Stimulated activated CD8-positive, alpha-beta memory T cell treated with anti-CD3 and anti-CD28 coated beads, Interleukin-4, amount 100 ng/mL, for 4 hours (primary cell): ENCODE measurements at regions not wholly inside any gene's neighbourhood (a gene's known extent, or its start where the extent isn't known, plus 50 kb on each side); places are given as distances from the start of the nearest gene placed in this dataset.

ENCODE experiments used
- DNase-seq, 2 donors: peaks; one replicate each; pipeline ENCODE4 v3.0.0-alpha.2; 2020; ENCODE audit warnings: low read depth in 2 of 2, low spot score in 1 of 2

GRCh38 chr10:62453274-62453673 lies 79.1 kb downstream of the ZNF365 start:
- DNase-seq = no peak

DNA sequence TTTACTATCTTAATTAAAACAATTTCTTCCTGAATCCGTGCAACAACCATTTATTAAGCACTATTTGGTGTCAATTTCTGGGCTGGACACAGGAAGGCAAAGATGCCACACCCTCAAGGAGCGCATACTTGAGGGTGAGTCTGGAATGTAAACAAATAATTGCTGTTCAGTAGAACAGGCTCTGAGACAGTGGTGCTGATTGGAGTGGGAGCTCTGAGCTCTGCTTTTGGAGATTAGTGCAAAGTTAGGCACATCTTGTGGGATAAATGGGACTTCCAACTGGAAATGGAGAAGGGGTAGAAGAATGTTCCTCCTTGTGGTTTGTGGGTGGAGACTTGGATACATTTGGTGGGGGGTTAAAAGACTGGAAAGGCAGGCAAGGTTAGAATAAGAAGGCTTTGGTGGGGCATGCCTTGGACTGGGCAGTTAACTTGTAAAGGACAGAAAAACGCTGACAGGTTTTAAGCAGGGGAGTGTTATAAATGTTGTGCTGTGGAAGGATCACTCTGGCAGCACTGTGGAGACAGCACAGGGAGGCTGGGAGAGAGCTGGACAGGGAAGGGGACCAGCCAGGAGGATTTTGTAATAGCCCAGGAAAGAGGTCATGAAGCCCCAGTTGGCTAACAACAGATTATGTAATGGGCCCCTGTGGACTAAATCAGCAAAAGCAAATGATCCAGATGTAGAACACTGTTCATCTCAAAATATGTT lies 80.7 kb downstream of the ZNF365 start:
- DNase-seq = no peak

- no peak for DNase-seq
Measured at GRCh38 chr10:62456611-62457101, 82.5 kb downstream of the ZNF365 start.

GRCh38 chr10:62457196-62457595 lies 83.0 kb downstream of the ZNF365 start:
- DNase-seq = no peak

GRCh38 chr10:62457598-62457997 lies 83.4 kb downstream of the ZNF365 start:
- DNase-seq = no peak

- DNase-seq = no peak
Measured at GRCh38 chr10:62459072-62459471, 84.9 kb downstream of the ZNF365 start.

DNA sequence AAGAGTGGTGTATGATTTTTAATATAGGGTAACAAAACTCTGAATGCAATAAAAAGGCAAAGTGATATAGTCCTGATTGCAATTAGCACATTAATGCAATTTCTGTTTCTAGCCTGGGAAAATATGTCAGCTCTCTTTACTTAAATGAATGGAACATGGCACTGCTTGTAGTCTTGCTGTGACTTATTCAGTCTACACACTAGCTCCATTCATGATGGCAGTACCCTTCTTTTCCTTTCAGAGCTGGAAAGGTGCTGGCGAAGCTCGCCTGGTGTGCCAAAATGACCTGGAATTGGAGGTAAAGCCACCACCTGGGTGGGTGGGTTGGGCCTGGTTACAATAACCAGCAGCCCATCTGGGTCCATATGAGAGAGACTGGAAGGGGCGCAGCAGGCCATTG lies 85.3 kb downstream of the ZNF365 start:
- no peak for DNase-seq

DNA sequence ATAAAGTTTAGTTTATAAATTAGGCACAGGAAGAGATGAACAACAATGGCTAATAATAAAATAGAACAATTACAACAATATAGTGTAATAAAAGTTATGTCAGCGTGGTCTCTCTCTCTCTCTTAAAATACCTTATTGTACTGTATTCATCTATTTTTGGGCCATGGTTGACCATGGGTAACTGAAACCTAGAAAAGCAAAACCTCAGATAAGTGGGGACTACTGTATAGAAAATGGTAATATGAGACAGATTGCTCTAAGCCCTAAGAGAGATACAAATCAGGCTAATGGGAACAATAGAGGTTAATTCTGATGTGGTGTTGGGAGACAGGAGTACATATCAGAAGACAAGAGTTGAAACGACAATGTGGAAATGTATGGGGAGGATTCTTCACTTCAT lies 86.2 kb downstream of the ZNF365 start:
- DNase-seq = no peak

DNA sequence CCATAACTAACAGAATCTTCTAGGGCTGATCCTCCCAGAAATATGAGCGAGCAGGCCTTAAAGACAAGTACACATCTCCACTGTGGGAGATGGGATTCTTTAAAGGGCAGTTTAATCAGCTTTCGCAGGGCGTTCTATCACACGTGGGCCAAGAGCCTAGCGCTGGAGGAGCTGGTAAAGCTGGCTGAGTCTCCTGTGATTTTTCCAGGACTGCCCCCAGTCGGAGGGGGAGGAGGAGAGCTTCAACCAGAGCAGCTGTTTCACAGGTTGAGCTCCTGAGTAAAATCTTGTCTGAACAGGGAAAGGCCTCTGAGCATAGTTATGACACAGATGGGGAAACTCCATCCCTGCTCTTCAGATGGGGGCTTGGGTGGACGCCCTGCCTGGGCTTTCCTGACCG lies 87.0 kb downstream of the ZNF365 start:
- no peak for DNase-seq

DNA sequence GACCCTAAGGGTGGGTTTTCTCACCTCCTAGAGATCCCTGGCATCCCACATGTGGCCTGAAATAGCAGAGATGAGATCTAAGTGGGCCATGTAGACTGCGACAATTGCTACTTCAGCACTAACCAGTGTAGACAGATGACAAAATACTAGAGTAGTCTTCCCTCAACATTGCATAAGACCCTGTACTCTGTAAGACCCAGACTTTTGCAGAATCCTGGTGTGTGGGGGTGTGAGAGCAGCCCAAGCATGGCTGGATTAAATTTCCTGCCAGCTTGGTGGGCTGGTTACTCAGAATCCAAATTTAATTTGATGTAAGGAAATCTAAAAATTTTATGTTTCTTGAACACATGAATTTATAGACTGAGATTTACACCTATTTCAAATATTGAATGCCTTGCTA lies 88.3 kb downstream of the ZNF365 start:
- no peak for DNase-seq

- DNase-seq = no peak
Measured at GRCh38 chr10:62463364-62463763, 89.2 kb downstream of the ZNF365 start.

DNA sequence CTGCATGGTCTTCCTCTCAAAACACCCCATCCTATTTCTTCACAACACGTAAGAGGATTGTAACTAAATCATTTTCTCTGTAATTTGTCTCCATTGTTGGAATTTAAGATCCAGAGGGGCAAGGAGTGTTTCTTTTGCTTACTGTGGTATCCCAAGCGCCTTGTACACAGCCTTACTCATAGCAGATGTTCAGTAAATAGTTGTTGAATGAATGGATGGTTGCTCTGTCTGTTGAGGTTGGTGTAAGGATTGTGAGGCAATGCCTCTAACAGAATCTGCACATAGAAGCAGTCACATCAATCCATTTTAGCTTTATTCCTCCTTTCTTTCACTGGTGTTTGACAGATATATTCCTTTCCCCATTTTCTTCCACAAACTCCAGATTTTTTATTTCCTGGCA lies 90.1 kb downstream of the ZNF365 start:
- no peak for DNase-seq

DNA sequence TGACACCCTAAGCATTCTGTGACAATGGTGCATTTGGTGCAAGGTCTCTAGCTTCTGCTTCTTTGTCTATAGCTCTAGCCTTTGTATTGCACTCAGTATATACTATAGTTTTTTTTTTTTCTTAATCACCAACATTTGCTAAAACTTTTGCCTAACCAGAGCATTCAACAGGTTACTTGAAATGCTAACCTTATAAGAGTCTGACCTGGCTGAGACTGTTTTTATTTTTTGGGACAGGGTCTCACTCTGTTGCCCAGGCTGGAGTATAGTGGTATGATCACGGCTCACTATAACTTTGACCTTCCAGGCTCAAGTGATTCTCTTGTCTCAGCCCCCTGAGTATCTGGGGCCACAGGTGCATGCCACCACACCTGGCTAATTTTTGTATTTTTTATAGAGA lies 92.4 kb downstream of the ZNF365 start:
- no peak for DNase-seq

GRCh38 chr10:62467527-62467926 lies 93.4 kb downstream of the ZNF365 start:
- DNase-seq = no peak

DNA sequence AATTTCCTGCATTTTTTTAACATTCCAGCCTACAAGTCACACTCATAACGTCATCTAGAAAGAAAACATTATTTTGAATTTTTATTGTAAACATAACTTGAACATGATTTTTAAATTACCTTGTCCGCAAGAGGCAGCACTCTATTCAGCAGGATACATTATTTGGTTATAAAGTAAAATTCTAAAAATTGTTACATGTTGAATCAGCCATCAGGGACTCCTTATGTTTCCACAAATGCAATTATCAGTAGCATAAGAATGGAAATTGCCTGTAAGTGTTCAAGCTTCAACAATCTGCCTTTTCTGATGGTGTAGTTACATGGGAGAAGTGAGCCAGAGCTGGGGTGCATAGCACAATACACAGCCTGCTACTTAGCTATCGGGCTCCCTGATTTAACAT lies 97.5 kb downstream of the ZNF365 start:
- DNase-seq = no peak

- DNase-seq = no peak
Measured at GRCh38 chr10:62473241-62473640, 99.1 kb downstream of the ZNF365 start.

- no peak for DNase-seq
Measured at GRCh38 chr10:62475551-62475950, 101.4 kb downstream of the ZNF365 start.

GRCh38 chr10:62479523-62479922 lies 105.4 kb downstream of the ZNF365 start:
- DNase-seq = no peak

- no peak for DNase-seq
Measured at GRCh38 chr10:62480196-62480595, 106.0 kb downstream of the ZNF365 start.

- no peak for DNase-seq
Measured at GRCh38 chr10:62482581-62482980, 108.4 kb downstream of the ZNF365 start.

DNA sequence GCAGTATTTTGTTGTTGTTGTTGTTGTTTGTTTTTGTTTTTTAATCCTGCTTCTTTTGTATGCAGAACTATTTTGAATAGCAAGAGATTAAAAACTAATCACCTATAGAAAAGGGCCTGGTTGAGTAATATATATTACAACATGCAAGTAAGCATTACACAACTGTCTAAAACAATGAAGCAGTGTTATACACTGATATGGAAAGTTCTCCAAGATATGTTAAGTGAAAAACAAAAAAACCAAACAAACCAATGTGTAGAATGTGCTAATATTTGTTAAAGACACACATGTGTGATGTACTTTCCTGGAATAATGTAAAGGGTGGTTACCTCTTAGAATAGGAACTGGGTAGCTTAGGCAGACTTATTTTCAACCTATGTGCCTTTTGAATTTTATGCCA lies 117.4 kb downstream of the ZNF365 start:
- DNase-seq = no peak

DNA sequence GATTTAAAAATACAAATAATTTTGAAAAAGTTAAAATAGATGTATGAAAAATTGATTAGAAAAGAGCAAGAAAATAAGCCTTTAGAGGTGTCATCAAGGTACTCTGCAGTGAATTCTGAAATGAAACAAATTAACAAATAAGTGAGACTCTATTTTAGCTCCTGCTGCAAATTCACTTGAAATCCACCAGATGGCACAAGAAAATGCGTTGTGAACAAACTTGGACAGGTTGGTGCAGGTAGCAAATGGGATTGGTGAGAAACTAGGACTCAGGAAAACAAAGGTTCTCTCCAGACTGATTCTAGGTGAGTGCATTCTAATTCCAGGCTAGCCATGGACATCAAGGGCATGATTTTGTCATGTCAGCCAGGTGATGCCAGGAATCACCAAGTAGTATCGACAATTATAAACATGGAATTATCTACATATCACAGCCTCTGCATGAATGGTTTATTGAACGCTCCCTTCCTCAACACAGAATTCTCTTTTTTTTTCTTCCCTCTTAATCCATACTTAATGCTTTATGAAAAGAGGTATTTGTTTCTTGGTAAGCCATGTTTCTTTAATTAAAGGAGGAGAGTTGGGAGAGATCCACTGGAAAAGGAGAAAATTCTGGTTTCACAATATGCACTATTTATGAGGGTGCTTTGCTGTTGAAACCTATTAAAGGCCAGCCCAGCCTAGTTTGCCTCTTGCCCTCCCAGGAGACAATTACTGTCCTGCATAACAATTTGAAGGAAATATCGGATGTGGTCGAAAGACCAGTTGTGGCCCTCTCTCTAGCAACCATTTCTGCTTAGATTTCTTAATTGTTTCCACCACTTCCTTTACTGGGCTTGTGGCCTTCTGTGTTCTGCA lies 118.1 kb downstream of the ZNF365 start:
- no peak for DNase-seq

DNA sequence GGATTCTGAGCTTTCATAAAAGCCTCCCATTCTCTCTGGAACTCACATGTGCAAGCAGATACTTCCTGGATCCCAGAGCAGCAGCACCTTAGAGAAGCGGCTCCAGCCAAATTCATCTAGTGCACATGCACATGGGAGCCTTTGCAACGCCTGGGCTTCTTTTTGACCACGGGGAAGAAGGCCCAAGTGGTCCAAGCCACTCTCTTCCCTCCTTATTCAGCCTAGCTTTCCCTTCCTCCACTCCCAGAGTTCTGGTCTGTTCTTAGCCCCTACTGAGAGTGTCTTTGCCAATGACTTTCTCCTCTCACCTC lies 118.7 kb downstream of the ZNF365 start:
- no peak for DNase-seq
